Vagina (tissue), 2 donors: ENCODE measurements at regions not wholly inside any gene's neighbourhood (a gene's known extent, or its start where the extent isn't known, plus 50 kb on each side); places are given as distances from the start of the nearest gene placed in this dataset.

Experiments
- CTCF ChIP-seq, 3 experiments: fragments of 450-650 bp in 2 of 3; fragments of 200-600 bp in 1 of 3; sonication (generic) in 1 of 3; IDR thresholded peaks; one replicate each; pipeline ENCODE4 v1.5.1; 2017 to 2019; ENCODE audit warnings: antibody characterized with exemption in 3 of 3, mild to moderate bottlenecking in 2 of 3, moderate library complexity in 2 of 3
- POLR2A ChIP-seq, 2 donors: fragments of 450-650 bp; IDR thresholded peaks; one replicate each; pipeline ENCODE4 v1.6.1; 2017; ENCODE audit warnings: antibody characterized with exemption in 2 of 2, mild to moderate bottlenecking in 2 of 2, moderate library complexity in 2 of 2
- POLR2AphosphoS5 ChIP-seq, 2 donors: sonication (generic); formaldehyde crosslinking; IDR thresholded peaks; one replicate each; pipeline ENCODE4 v1.9.0; 2017; ENCODE audit warnings: antibody characterized with exemption in 2 of 2, mild to moderate bottlenecking in 2 of 2, low read depth in 1 of 2; ENCODE audit not compliant: insufficient read depth in 1 of 2

GRCh38 chr6:6981681-6982322, 126.0 kb upstream of the RREB1 start:
- TF ChIP-seq CTCF (IDR thresholded peaks at IDR 0.05): no peak
- no peak for TF ChIP-seq POLR2AphosphoS5 (IDR thresholded peaks at IDR 0.05; ENCODE audit: insufficient read depth in 1 of 2, low read depth in 1 of 2)
- no peak for TF ChIP-seq POLR2A (IDR thresholded peaks at IDR 0.05)
